H9 (cell line): ENCODE measurements at regions not wholly inside any gene's neighbourhood (a gene's known extent, or its start where the extent isn't known, plus 50 kb on each side); places are given as distances from the start of the nearest gene placed in this dataset.

Source experiments
- DNase-seq: peaks from one replicate; pipeline ENCODE4 v3.0.0-alpha.2; 2017
- H2AFZ ChIP-seq: one replicate; pipeline ENCODE4 v1.6.1; 2013; ENCODE audit warnings: mild to moderate bottlenecking, low read length, control low read depth, moderate library complexity
- H2AK5ac ChIP-seq: 2 replicates; pipeline ENCODE4 v1.6.1; 2013; ENCODE audit warnings: low read length, control low read depth, mixed read lengths; ENCODE audit not compliant: insufficient read length
- H2BK120ac ChIP-seq: one replicate; pipeline ENCODE4 v1.6.1; 2013; ENCODE audit warnings: low read depth, mild to moderate bottlenecking, low read length, control low read depth, inconsistent platforms; ENCODE audit not compliant: poor library complexity, severe bottlenecking
- H2BK12ac ChIP-seq: 2 replicates; pipeline ENCODE4 v1.6.1; 2013; ENCODE audit warnings: low read length, control low read depth, mixed read lengths, low read depth; ENCODE audit not compliant: insufficient read length
- H2BK15ac ChIP-seq: 2 replicates; pipeline ENCODE4 v1.6.1; 2013; ENCODE audit warnings: low read depth, low read length, control low read depth
- H2BK20ac ChIP-seq: one replicate; pipeline ENCODE4 v1.6.1; 2013; ENCODE audit warnings: low read depth, mild to moderate bottlenecking, low read length, control low read depth, inconsistent platforms; ENCODE audit not compliant: poor library complexity, severe bottlenecking
- H2BK5ac ChIP-seq: 2 replicates; pipeline ENCODE4 v1.6.1; 2013; ENCODE audit warnings: low read length, control low read depth, mixed read lengths; ENCODE audit not compliant: insufficient read length
- H3K14ac ChIP-seq: 2 replicates; pipeline ENCODE4 v1.6.1; 2013; ENCODE audit warnings: low read length, control low read depth; ENCODE audit not compliant: insufficient read depth
- H3K18ac ChIP-seq: 2 replicates; pipeline ENCODE4 v1.6.1; 2013; ENCODE audit warnings: low read depth, mild to moderate bottlenecking, mixed read lengths, low read length, control low read depth; ENCODE audit not compliant: insufficient read length
- H3K23ac ChIP-seq: 2 replicates; pipeline ENCODE4 v1.6.1; 2013; ENCODE audit warnings: low read length, control low read depth, mixed read lengths, low read depth; ENCODE audit not compliant: insufficient read length
- H3K23me2 ChIP-seq: 2 replicates; pipeline ENCODE4 v1.6.1; 2013; ENCODE audit warnings: low read depth, mild to moderate bottlenecking, mixed read lengths, low read length, control low read depth; ENCODE audit not compliant: insufficient read length, poor library complexity, severe bottlenecking
- H3K27ac ChIP-seq: 2 replicates; pipeline ENCODE4 v1.5.1; 2013; ENCODE audit warnings: low read length, control low read depth, mixed read lengths, low read depth; ENCODE audit not compliant: insufficient read length
- H3K27me3 ChIP-seq: 2 replicates; pipeline ENCODE4 v1.6.1; 2013; ENCODE audit warnings: low read length, control low read depth, inconsistent platforms; ENCODE audit not compliant: insufficient read depth
- H3K4ac ChIP-seq: 2 replicates; pipeline ENCODE4 v1.6.1; 2013; ENCODE audit warnings: low read depth, mild to moderate bottlenecking, control low read depth, inconsistent platforms, low read length, moderate library complexity
- H3K4me1 ChIP-seq: 2 replicates; pipeline ENCODE4 v1.6.1; 2013; ENCODE audit warnings: low read length, control low read depth, inconsistent platforms; ENCODE audit not compliant: insufficient read depth
- H3K4me2 ChIP-seq: 2 replicates; pipeline ENCODE4 v1.6.1; 2013; ENCODE audit warnings: low read length, control low read depth, mixed read lengths; ENCODE audit not compliant: insufficient read length, insufficient read depth
- H3K56ac ChIP-seq: 2 replicates; pipeline ENCODE4 v1.6.1; 2013; ENCODE audit warnings: low read depth, mild to moderate bottlenecking, mixed read lengths, low read length, control low read depth; ENCODE audit not compliant: insufficient read length
- H3K79me1 ChIP-seq: 2 replicates; pipeline ENCODE4 v1.6.1; 2013; ENCODE audit warnings: low read depth, mild to moderate bottlenecking, moderate library complexity, low read length, control low read depth, inconsistent platforms; ENCODE audit not compliant: insufficient read depth, poor library complexity, severe bottlenecking
- H3K79me2 ChIP-seq: 2 replicates; pipeline ENCODE4 v1.6.1; 2013; ENCODE audit warnings: low read length, control low read depth, inconsistent platforms; ENCODE audit not compliant: insufficient read depth
- H3K9ac ChIP-seq: 2 replicates; pipeline ENCODE4 v1.6.1; 2013; ENCODE audit warnings: low read length, control low read depth, mixed read lengths; ENCODE audit not compliant: insufficient read length; ENCODE audit errors: extremely low read depth
- H3K9me3 ChIP-seq: one replicate; pipeline ENCODE4 v1.6.1; 2013; ENCODE audit warnings: low read depth, low read length, inconsistent platforms; ENCODE audit not compliant: control insufficient read depth
- H3T11ph ChIP-seq: one replicate; pipeline ENCODE4 v1.6.1; 2013; ENCODE audit warnings: mild to moderate bottlenecking, low read length, control low read depth, inconsistent platforms
- H4K20me1 ChIP-seq: one replicate; pipeline ENCODE4 v1.6.1; 2013; ENCODE audit not compliant: control insufficient read depth, insufficient read length, insufficient read depth
- H4K5ac ChIP-seq: 2 replicates; pipeline ENCODE4 v1.6.1; 2013; ENCODE audit warnings: low read depth, mild to moderate bottlenecking, mixed read lengths, low read length, control low read depth; ENCODE audit not compliant: insufficient read length
- H4K8ac ChIP-seq: replicated peaks from 2 replicates; pipeline ENCODE4 v1.6.1; 2013; ENCODE audit warnings: low read length, control low read depth, mixed read lengths, low read depth; ENCODE audit not compliant: insufficient read length
- H4K91ac ChIP-seq: 2 replicates; pipeline ENCODE4 v1.6.1; 2013; ENCODE audit warnings: low read depth, mild to moderate bottlenecking, moderate library complexity, mixed read lengths, low read length, control low read depth; ENCODE audit not compliant: insufficient read length
- H3K27ac Mint-ChIP-seq, 3 experiments: 2 replicates in 2 of 3; 3 replicates in 1 of 3; pipeline ENCODE4 v1.8.0; 2020 to 2021; ENCODE audit warnings: mixed read lengths in 3 of 3, mild to moderate bottlenecking in 1 of 3, moderate library complexity in 1 of 3
- H3K27me3 Mint-ChIP-seq: 2 replicates; pipeline ENCODE4 v1.8.0; 2021; ENCODE audit warnings: low read depth, mild to moderate bottlenecking, moderate library complexity, mixed read lengths
- H3K36me3 Mint-ChIP-seq, 3 experiments: 2 replicates in 2 of 3; 3 replicates in 1 of 3; pipeline ENCODE4 v1.8.0; 2020 to 2021; ENCODE audit warnings: low read depth in 3 of 3, mixed read lengths in 3 of 3; ENCODE audit not compliant: insufficient read depth in 1 of 3
- H3K4me1 Mint-ChIP-seq, 2 experiments: 2 replicates each; pipeline ENCODE4 v1.8.0; 2020; ENCODE audit warnings: mixed read lengths in 2 of 2
- H3K4me3 Mint-ChIP-seq, 2 experiments: 2 replicates in 1 of 2; 3 replicates in 1 of 2; pipeline ENCODE4 v1.8.0; 2020 to 2021; ENCODE audit warnings: mild to moderate bottlenecking in 2 of 2, mixed read lengths in 2 of 2, moderate library complexity in 1 of 2
- H3K9me3 Mint-ChIP-seq, 2 experiments: 2 replicates in 1 of 2; 3 replicates in 1 of 2; pipeline ENCODE4 v1.8.0; 2020; ENCODE audit warnings: mild to moderate bottlenecking in 2 of 2, mixed read lengths in 2 of 2, moderate library complexity in 1 of 2
- WGBS: extraction: QIAGEN DNeasy Blood & Tissue Kit; methylation state at CpG from one replicate; pipeline ENCODE4 v1.1.7; 2013; ENCODE audit warnings: missing lambda C conversion rate, low lambda C conversion rate, mixed read lengths; ENCODE audit not compliant: insufficient read length; ENCODE audit errors: extremely low coverage; 5-methylcytosine and 5-hydroxymethylcytosine counted together
- TF ChIP-seq, protein P1 (sequence below): fragments of 200-600 bp; sonication (generic); conservative IDR thresholded peaks from 3 replicates; pipeline ENCODE4 v1.8.0; 2021; ENCODE audit warnings: antibody characterized with exemption, mild to moderate bottlenecking

DNA sequence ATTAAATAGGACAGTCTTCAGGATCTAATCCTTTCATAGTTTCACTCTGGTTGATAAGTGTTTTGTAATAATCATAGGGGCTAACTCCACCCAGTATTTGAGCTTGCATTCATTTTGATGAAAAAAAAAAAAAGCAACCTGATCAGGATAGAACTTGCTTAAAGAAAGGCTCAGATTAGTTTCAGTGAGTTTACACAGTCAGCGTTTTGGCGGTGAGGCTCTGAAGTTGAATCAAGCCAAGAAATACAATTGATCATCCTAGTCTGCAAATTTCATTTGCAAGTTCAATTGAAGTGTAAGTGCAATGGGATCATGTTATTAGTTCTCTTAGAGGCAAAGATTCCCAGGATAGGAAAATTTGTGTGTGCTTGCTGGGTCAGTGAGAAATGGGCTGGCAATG, 159.7 kb upstream of the ELL2 start:
- Histone ChIP-seq H3K23ac (no peak overlapping the region), H2BK15ac (no peak overlapping the region), H4K8ac (no peak overlapping the region), H4K5ac (no peak overlapping the region), H2AFZ (no peak overlapping the region), H4K91ac (no peak overlapping the region), H3K14ac (no peak overlapping the region), H3K4me1 (no peaks in the 10 kb centered on the region), H3K4ac (no peak overlapping the region), H3K23me2 (no peaks in the 10 kb centered on the region), H3K27me3 (no peaks in the 10 kb centered on the region), H3K79me1 (no peaks in the 10 kb centered on the region), H3K18ac (no peak overlapping the region), H3K9ac (no peak overlapping the region), H2BK20ac (no peak overlapping the region), H3K27ac (no peak overlapping the region), H2BK5ac (no peak overlapping the region), H3K79me2 (no peaks in the 10 kb centered on the region), H3K4me2 (no peak overlapping the region), H3K56ac (no peak overlapping the region), H4K20me1 (no peaks in the 10 kb centered on the region), H2BK12ac (no peak overlapping the region), H2BK120ac (no peak overlapping the region), H2AK5ac (no peak overlapping the region), H3T11ph (no peak overlapping the region), H3K9me3 (no peaks in the 10 kb centered on the region)
- Mint-ChIP-seq H3K36me3 (no peaks in the 10 kb centered on the region), H3K27ac (no peak overlapping the region), H3K9me3 (no peaks in the 10 kb centered on the region), H3K4me1 (peaks cover 9 to 12% of the 10 kb centered on the region in 2 experiments), H3K4me3 (no peak overlapping the region), H3K27me3 (no peaks in the 10 kb centered on the region; the same call in 1 of the 2 replicates)
- DNase-seq, result no peak
- TF ChIP-seq, protein P1, sequence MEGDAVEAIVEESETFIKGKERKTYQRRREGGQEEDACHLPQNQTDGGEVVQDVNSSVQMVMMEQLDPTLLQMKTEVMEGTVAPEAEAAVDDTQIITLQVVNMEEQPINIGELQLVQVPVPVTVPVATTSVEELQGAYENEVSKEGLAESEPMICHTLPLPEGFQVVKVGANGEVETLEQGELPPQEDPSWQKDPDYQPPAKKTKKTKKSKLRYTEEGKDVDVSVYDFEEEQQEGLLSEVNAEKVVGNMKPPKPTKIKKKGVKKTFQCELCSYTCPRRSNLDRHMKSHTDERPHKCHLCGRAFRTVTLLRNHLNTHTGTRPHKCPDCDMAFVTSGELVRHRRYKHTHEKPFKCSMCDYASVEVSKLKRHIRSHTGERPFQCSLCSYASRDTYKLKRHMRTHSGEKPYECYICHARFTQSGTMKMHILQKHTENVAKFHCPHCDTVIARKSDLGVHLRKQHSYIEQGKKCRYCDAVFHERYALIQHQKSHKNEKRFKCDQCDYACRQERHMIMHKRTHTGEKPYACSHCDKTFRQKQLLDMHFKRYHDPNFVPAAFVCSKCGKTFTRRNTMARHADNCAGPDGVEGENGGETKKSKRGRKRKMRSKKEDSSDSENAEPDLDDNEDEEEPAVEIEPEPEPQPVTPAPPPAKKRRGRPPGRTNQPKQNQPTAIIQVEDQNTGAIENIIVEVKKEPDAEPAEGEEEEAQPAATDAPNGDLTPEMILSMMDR, result no peak
- WGBS, result no CpG with 5 or more reads among the region's 2 CpGs
